B cell (primary cell): ENCODE measurements at regions not wholly inside any gene's neighbourhood (a gene's known extent, or its start where the extent isn't known, plus 50 kb on each side); places are given as distances from the start of the nearest gene placed in this dataset.

Source experiments
- ATAC-seq: fragments of 200-7000 bp; cut with Tn5 transposase; one replicate; pipeline ENCODE4 v1.10.0; 2021; ENCODE audit warnings: low read depth, mild to moderate bottlenecking, moderate number of reproducible peaks, moderate library complexity
- CTCF ChIA-PET: fragments of 350-600 bp; sonication (Branson Sonifier 250); formaldehyde crosslinking; loops from one replicate; lab custom pipeline; 2021; ENCODE audit warnings: antibody characterized with exemption, inconsistent platforms; lab: Charles Lee
- POLR2A ChIA-PET: fragments of 350-600 bp; sonication (Branson Sonifier 250); formaldehyde crosslinking; loops from one replicate; lab custom pipeline; 2021; ENCODE audit warnings: antibody characterized with exemption; lab: Charles Lee
- DNase-seq: peaks from one replicate; pipeline ENCODE4 v3.0.0; 2013
- H2AFZ ChIP-seq: 2 replicates; pipeline ENCODE4 v1.6.1; 2012; ENCODE audit warnings: mild to moderate bottlenecking, low read depth, low read length; ENCODE audit not compliant: insufficient read depth, poor library complexity, severe bottlenecking
- H3K27ac ChIP-seq, 2 donors: 1 replicate in 1 of 2; 2 replicates in 1 of 2; pipeline ENCODE4 v1.5.1; 2012 to 2013; ENCODE audit warnings: low read length in 2 of 2, mild to moderate bottlenecking in 2 of 2, moderate library complexity in 1 of 2
- H3K27me3 ChIP-seq, 4 experiments: fragments of 200-600 bp in 1 of 4; sonication (generic) in 1 of 4; replicated peaks in 1 of 4; 1 replicate in 2 of 4; 2 replicates in 2 of 4; pipeline versions ENCODE4 v1.6.1 to v1.7.0; 2013 to 2016; ENCODE audit warnings: low read length in 3 of 4, mild to moderate bottlenecking in 2 of 4, mixed read lengths in 1 of 4, moderate library complexity in 1 of 4; ENCODE audit not compliant: insufficient read depth in 4 of 4, control insufficient read depth in 3 of 4; ENCODE audit errors: control extremely low read depth in 1 of 4
- H3K36me3 ChIP-seq, 2 experiments: replicated peaks in 1 of 2; 1 replicate in 1 of 2; 2 replicates in 1 of 2; pipeline versions ENCODE4 v1.6.1 to v1.7.1; 2013; ENCODE audit warnings: low read length in 1 of 2; ENCODE audit not compliant: insufficient read depth in 2 of 2, control insufficient read depth in 1 of 2; ENCODE audit errors: control extremely low read depth in 1 of 2, extremely low read depth in 1 of 2
- H3K4me1 ChIP-seq, 2 donors: fragments of 200-600 bp in 1 of 2; sonication (generic) in 1 of 2; 1 replicate in 1 of 2; 2 replicates in 1 of 2; pipeline versions ENCODE4 v1.5.1 to v1.6.1; 2013 to 2017; ENCODE audit warnings: low read length in 2 of 2; ENCODE audit not compliant: control insufficient read depth in 2 of 2, insufficient read depth in 2 of 2
- H3K4me2 ChIP-seq: replicated peaks from 2 replicates; pipeline ENCODE3; 2012; ENCODE audit warnings: mild to moderate bottlenecking, low read depth, low read length; ENCODE audit not compliant: poor library complexity, severe bottlenecking
- H3K4me3 ChIP-seq, 5 experiments: fragments of 200-600 bp in 1 of 5; sonication (generic) in 1 of 5; 1 replicate in 3 of 5; 2 replicates in 2 of 5; pipeline versions ENCODE4 v1.5.1 to v1.7.0; 2011 to 2016; ENCODE audit warnings: low read length in 4 of 5, mild to moderate bottlenecking in 4 of 5, low read depth in 2 of 5, control low read depth in 1 of 5, moderate library complexity in 1 of 5; ENCODE audit not compliant: insufficient read depth in 1 of 5; ENCODE audit errors: control extremely low read depth in 1 of 5, extremely low read depth in 1 of 5
- H3K79me2 ChIP-seq: fragments of 200-600 bp; sonication (generic); one replicate; pipeline ENCODE4 v1.6.0; 2016; ENCODE audit warnings: low read length; ENCODE audit not compliant: control insufficient read depth, insufficient read depth
- H3K9ac ChIP-seq: fragments of 200-600 bp; sonication (generic); 2 replicates; pipeline ENCODE4 v1.6.1; 2017; ENCODE audit warnings: mild to moderate bottlenecking, low read length, moderate library complexity
- H3K9me3 ChIP-seq, 3 donors: one replicate each; pipeline versions ENCODE4 v1.6.1 to v1.7.1; 2013; ENCODE audit warnings: low read length in 2 of 3; ENCODE audit not compliant: control insufficient read depth in 2 of 3, insufficient read depth in 1 of 3; ENCODE audit errors: control extremely low read depth in 1 of 3
- H4K20me1 ChIP-seq: 2 replicates; pipeline ENCODE4 v1.6.0; 2012; ENCODE audit warnings: mild to moderate bottlenecking, low read length; ENCODE audit not compliant: insufficient read depth, control insufficient read depth, poor library complexity, severe bottlenecking
- H3K27ac Mint-ChIP-seq: one replicate; pipeline ENCODE4 v1.8.0; 2021; ENCODE audit warnings: mixed read lengths
- H3K27me3 Mint-ChIP-seq: one replicate; pipeline ENCODE4 v1.8.0; 2021; ENCODE audit warnings: mixed read lengths
- H3K4me1 Mint-ChIP-seq: one replicate; pipeline ENCODE4 v1.8.0; 2021; ENCODE audit warnings: mixed read lengths
- H3K4me3 Mint-ChIP-seq: one replicate; pipeline ENCODE4 v1.8.0; 2021; ENCODE audit warnings: mixed read lengths
- H3K9me3 Mint-ChIP-seq: one replicate; pipeline ENCODE4 v1.8.0; 2022; ENCODE audit warnings: mixed read lengths; ENCODE audit not compliant: insufficient read depth
- EZH2 ChIP-seq: IDR thresholded peaks from 2 replicates; pipeline ENCODE4 v1.6.1; 2012; ENCODE audit warnings: borderline replicate concordance, low read depth, mild to moderate bottlenecking, moderate library complexity, low read length; ENCODE audit not compliant: insufficient read depth, poor library complexity, severe bottlenecking
- WGBS: methylation state at CpG from one replicate; pipeline ENCODE4 v1.1.5; 2013; ENCODE audit warnings: missing lambda C conversion rate; ENCODE audit not compliant: insufficient coverage; 5-methylcytosine and 5-hydroxymethylcytosine counted together
- intact Hi-C: fragments of 100-400 bp; cut with micrococcal nuclease; formaldehyde crosslinking; loops from one replicate; pipeline ENCODE4 v1.10.0; 2022
- TF ChIP-seq, protein P1 (sequence below): fragments of 200-600 bp; IDR thresholded peaks from one replicate; pipeline ENCODE4 v1.8.0; 2022; ENCODE audit warnings: antibody characterized with exemption, mild to moderate bottlenecking

GRCh38 chr2:240305369-240305962 is 130.0 kb upstream of the GPC1 start:
- Histone ChIP-seq H4K20me1 (no peaks in the 10 kb centered on the region), H3K9ac (no peak overlapping the region), H3K4me2 (no peak overlapping the region), H3K79me2 (no peaks in the 10 kb centered on the region), H3K27me3 (no peaks in the 10 kb centered on the region), H3K27ac (no peak overlapping the region), H3K36me3 (no peaks in the 10 kb centered on the region), H2AFZ (no peak overlapping the region), H3K4me3 (no peak overlapping the region), H3K9me3 (peaks cover 0 to 4% (median 0%) of the 10 kb centered on the region in 3 donors), H3K4me1 (no peaks in the 10 kb centered on the region)
- TF ChIP-seq, protein P1, sequence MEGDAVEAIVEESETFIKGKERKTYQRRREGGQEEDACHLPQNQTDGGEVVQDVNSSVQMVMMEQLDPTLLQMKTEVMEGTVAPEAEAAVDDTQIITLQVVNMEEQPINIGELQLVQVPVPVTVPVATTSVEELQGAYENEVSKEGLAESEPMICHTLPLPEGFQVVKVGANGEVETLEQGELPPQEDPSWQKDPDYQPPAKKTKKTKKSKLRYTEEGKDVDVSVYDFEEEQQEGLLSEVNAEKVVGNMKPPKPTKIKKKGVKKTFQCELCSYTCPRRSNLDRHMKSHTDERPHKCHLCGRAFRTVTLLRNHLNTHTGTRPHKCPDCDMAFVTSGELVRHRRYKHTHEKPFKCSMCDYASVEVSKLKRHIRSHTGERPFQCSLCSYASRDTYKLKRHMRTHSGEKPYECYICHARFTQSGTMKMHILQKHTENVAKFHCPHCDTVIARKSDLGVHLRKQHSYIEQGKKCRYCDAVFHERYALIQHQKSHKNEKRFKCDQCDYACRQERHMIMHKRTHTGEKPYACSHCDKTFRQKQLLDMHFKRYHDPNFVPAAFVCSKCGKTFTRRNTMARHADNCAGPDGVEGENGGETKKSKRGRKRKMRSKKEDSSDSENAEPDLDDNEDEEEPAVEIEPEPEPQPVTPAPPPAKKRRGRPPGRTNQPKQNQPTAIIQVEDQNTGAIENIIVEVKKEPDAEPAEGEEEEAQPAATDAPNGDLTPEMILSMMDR = no peak
- no peak for TF ChIP-seq EZH2
- intact Hi-C loops = no loop called here
- Mint-ChIP-seq H3K4me1 (no peaks in the 10 kb centered on the region), H3K27ac (no peak overlapping the region), H3K4me3 (no peak overlapping the region), H3K27me3 (peaks cover 12% of the 10 kb centered on the region), H3K9me3 (no peaks in the 10 kb centered on the region)
- 74% methylated on average over 14 of the region's 20 CpGs for WGBS
- ChIA-PET CTCF (no interaction called here), POLR2A (no interaction called here)
- ATAC-seq = no peak
- DNase-seq = no peak

- no peak for DNase-seq
- Histone ChIP-seq H3K79me2 (no peaks in the 10 kb centered on the region), H3K9me3 (peaks cover 0 to 4% (median 0%) of the 10 kb centered on the region in 3 donors), H3K4me2 (no peak overlapping the region), H3K9ac (no peak overlapping the region), H3K27me3 (no peaks in the 10 kb centered on the region), H3K4me1 (no peaks in the 10 kb centered on the region), H2AFZ (no peak overlapping the region), H4K20me1 (no peaks in the 10 kb centered on the region), H3K27ac (no peak overlapping the region), H3K36me3 (no peaks in the 10 kb centered on the region), H3K4me3 (no peak overlapping the region)
- no peak for ATAC-seq
- Mint-ChIP-seq H3K4me3 (no peak overlapping the region), H3K27me3 (peaks cover 17% of the 10 kb centered on the region), H3K27ac (no peak overlapping the region), H3K4me1 (no peaks in the 10 kb centered on the region), H3K9me3 (no peaks in the 10 kb centered on the region)
- no peak for TF ChIP-seq EZH2
- TF ChIP-seq, protein P1 = no peak
- WGBS = 100% methylated on average over 1 of the region's 9 CpGs
- POLR2A ChIA-PET = no interaction called here
- intact Hi-C loops = no loop called here
- CTCF ChIA-PET = no interaction called here
Measured at GRCh38 chr2:240306185-240306584, 129.3 kb upstream of the GPC1 start.
